MCF 10A (cell line): ENCODE measurements at regions not wholly inside any gene's neighbourhood (a gene's known extent, or its start where the extent isn't known, plus 50 kb on each side); places are given as distances from the start of the nearest gene placed in this dataset.

Experiments used
- BruUV-seq: library from RNA; stranded (reverse); fragments of 400-500 nt; replicated peaks from 2 replicates; lab custom pipeline; 2021; lab: Mats Ljungman, UMichigan
- CTCF ChIA-PET: fragments of 300-600 bp; sonication (Branson Sonifier 250); formaldehyde crosslinking; extraction: SDS; loops from one replicate; lab custom pipeline; 2021; ENCODE audit warnings: antibody characterized with exemption, inconsistent platforms; lab: Yijun Ruan, JAX
- POLR2A ChIA-PET: fragments of 300-600, 350-650 bp; sonication (Branson Sonifier 250); formaldehyde crosslinking; extraction: SDS; loops from one replicate; lab custom pipeline; 2020; ENCODE audit warnings: antibody characterized with exemption, inconsistent platforms; lab: Yijun Ruan, JAX
- DNase-seq: peaks from one replicate; pipeline ENCODE4 v3.0.0-alpha.2; 2018; ENCODE audit not compliant: unreplicated experiment
- H3K27ac Mint-ChIP-seq: one replicate; pipeline ENCODE4 v1.8.0; 2022; ENCODE audit warnings: mild to moderate bottlenecking, low read depth, mixed read lengths; ENCODE audit not compliant: unreplicated experiment
- H3K27me3 Mint-ChIP-seq: one replicate; pipeline ENCODE4 v1.8.0; 2022; ENCODE audit warnings: mixed read lengths; ENCODE audit not compliant: insufficient read depth, unreplicated experiment
- H3K36me3 Mint-ChIP-seq: one replicate; pipeline ENCODE4 v1.8.0; 2022; ENCODE audit warnings: mild to moderate bottlenecking, moderate library complexity, mixed read lengths; ENCODE audit not compliant: insufficient read depth, unreplicated experiment
- H3K4me1 Mint-ChIP-seq: one replicate; pipeline ENCODE4 v1.8.0; 2022; ENCODE audit warnings: mixed read lengths; ENCODE audit not compliant: insufficient read depth, unreplicated experiment
- H3K4me3 Mint-ChIP-seq: one replicate; pipeline ENCODE4 v1.8.0; 2022; ENCODE audit warnings: mild to moderate bottlenecking, moderate library complexity, mixed read lengths; ENCODE audit not compliant: unreplicated experiment
- H3K9me3 Mint-ChIP-seq: one replicate; pipeline ENCODE4 v1.8.0; 2022; ENCODE audit warnings: mixed read lengths; ENCODE audit not compliant: unreplicated experiment
- intact Hi-C: fragments of 100-400 bp; cut with micrococcal nuclease; formaldehyde crosslinking; loops from 2 replicates; pipeline ENCODE4 v1.14.1; 2022
- TF ChIP-seq, protein P1 (sequence below): fragments of 200-600 bp; IDR thresholded peaks from one replicate; pipeline ENCODE4 v1.8.0; 2022; ENCODE audit warnings: antibody characterized with exemption, mild to moderate bottlenecking; ENCODE audit not compliant: unreplicated experiment

GRCh38 chr19:42662712-42663111, 68.0 kb upstream of the CEACAM8 start:
- ChIA-PET CTCF (interaction anchor here (0.6 kb wide), 1 partner anchor 829 kb away, joined by 3 read pairs; no protein-coding TSS in a partner anchor), POLR2A (no interaction called here)
- no peaks in the 10 kb centered on the region for H3K4me1 Mint-ChIP-seq
- H3K27me3 Mint-ChIP-seq, result peaks cover 68% of the 10 kb centered on the region
- no peak overlapping the region for H3K27ac Mint-ChIP-seq
- H3K4me3 Mint-ChIP-seq, result no peak overlapping the region
- TF ChIP-seq, protein P1, sequence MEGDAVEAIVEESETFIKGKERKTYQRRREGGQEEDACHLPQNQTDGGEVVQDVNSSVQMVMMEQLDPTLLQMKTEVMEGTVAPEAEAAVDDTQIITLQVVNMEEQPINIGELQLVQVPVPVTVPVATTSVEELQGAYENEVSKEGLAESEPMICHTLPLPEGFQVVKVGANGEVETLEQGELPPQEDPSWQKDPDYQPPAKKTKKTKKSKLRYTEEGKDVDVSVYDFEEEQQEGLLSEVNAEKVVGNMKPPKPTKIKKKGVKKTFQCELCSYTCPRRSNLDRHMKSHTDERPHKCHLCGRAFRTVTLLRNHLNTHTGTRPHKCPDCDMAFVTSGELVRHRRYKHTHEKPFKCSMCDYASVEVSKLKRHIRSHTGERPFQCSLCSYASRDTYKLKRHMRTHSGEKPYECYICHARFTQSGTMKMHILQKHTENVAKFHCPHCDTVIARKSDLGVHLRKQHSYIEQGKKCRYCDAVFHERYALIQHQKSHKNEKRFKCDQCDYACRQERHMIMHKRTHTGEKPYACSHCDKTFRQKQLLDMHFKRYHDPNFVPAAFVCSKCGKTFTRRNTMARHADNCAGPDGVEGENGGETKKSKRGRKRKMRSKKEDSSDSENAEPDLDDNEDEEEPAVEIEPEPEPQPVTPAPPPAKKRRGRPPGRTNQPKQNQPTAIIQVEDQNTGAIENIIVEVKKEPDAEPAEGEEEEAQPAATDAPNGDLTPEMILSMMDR, result no peak
- DNase-seq, result no peak
- H3K9me3 Mint-ChIP-seq, result no peaks in the 10 kb centered on the region
- H3K36me3 Mint-ChIP-seq, result no peaks in the 10 kb centered on the region
- BruUV-seq, result no TSS peak
- intact Hi-C loops, result no loop called here

DNA sequence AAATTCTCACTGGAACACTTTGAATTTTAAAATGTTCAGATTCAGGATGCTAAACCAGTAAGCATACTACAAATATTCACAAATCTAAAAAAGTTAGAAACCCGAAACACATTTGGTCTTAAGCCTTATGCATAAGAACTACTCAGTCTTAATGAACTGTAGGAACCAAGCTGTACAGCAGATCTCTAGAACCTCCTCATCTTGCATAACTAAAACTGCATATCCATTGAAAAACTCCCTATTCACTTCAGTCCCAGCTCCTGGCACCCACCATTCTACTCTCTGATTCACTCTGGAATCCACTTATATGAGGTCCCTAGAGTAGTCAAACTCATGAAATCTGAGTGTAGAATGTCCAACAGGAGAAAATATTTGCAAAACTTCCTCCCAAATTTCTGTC, 65.6 kb upstream of the CEACAM8 start:
- no peak for DNase-seq
- BruUV-seq, result no TSS peak
- H3K4me1 Mint-ChIP-seq, result no peaks in the 10 kb centered on the region
- H3K9me3 Mint-ChIP-seq, result no peaks in the 10 kb centered on the region
- H3K36me3 Mint-ChIP-seq, result no peaks in the 10 kb centered on the region
- H3K4me3 Mint-ChIP-seq, result no peak overlapping the region
- intact Hi-C loops, result no loop called here
- CTCF ChIA-PET, result interaction anchor here (0.8 kb wide), 1 partner anchor 25 kb away, joined by 3 read pairs; no protein-coding TSS in a partner anchor
- TF ChIP-seq, protein P1, result no peak
- H3K27me3 Mint-ChIP-seq, result peaks cover 45% of the 10 kb centered on the region
- POLR2A ChIA-PET, result interaction anchor here (0.7 kb wide), 1 partner anchor 24 kb away, joined by 3 read pairs; no protein-coding TSS in a partner anchor
- no peak overlapping the region for H3K27ac Mint-ChIP-seq

DNA sequence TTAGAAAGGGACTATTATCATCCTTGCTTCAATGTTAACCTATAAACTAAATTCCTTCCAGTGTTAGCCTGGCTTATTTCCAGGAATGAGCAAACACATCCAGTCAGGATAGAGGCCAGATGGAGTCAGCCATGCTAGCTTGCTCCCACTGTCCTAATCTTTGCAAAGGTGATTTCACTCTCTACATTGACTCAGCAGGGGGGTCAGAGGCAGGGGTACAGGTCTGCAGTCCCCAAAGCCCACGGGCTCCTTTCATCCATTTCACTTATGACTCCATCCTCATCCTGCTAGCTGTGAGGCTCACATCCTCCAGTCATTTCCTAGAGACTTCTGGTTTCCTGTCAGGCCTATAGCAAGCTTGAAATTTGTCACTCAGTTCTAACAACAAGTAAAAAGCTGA, 63.4 kb upstream of the CEACAM8 start:
- Mint-ChIP-seq H3K4me3 (no peak overlapping the region), H3K4me1 (no peaks in the 10 kb centered on the region), H3K27me3 (peaks cover 50% of the 10 kb centered on the region), H3K27ac (no peak overlapping the region), H3K9me3 (no peaks in the 10 kb centered on the region), H3K36me3 (no peaks in the 10 kb centered on the region)
- CTCF ChIA-PET, result no interaction called here
- TF ChIP-seq, protein P1, result no peak
- DNase-seq, result no peak
- no TSS peak for BruUV-seq
- POLR2A ChIA-PET, result no interaction called here
- intact Hi-C loops, result no loop called here

DNA sequence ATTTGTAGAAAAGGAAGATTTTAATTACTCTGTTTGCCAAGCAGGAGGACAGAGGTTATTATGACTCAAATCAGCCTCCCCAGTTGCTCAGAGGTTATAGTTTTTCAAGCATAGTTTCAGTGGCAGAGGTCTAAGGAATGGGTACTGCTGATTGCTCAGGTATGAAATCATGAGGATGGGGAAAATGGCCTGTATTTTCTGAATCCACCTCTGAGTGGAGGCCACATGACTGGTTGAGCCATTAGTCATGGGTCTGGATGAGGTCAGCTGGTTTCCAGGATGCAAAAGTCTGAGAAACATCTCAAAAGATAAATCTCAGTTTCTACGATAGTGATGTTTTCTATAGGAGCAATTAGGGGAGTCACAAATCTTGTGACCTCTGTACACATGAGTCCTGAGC, 62.8 kb upstream of the CEACAM8 start:
- POLR2A ChIA-PET, result no interaction called here
- no peaks in the 10 kb centered on the region for H3K9me3 Mint-ChIP-seq

More for the DNA sequence above, 62.8 kb upstream of the CEACAM8 start:
- Mint-ChIP-seq H3K36me3 (no peaks in the 10 kb centered on the region), H3K27me3 (peaks cover 50% of the 10 kb centered on the region), H3K4me3 (no peak overlapping the region), H3K27ac (no peak overlapping the region), H3K4me1 (no peaks in the 10 kb centered on the region)
- TF ChIP-seq, protein P1, result no peak
- intact Hi-C loops, result no loop called here
- no TSS peak for BruUV-seq
- no peak for DNase-seq
- CTCF ChIA-PET, result interaction anchor here (0.7 kb wide), 1 partner anchor 120 kb away, joined by 3 read pairs; no protein-coding TSS in a partner anchor
